Left kidney (tissue), 1 donor: ENCODE measurements at regions not wholly inside any gene's neighbourhood (a gene's known extent, or its start where the extent isn't known, plus 50 kb on each side); places are given as distances from the start of the nearest gene placed in this dataset.

Source experiments
- DNase-seq: peaks from one replicate; pipeline ENCODE4 v3.0.0-alpha.2; 2013

DNA sequence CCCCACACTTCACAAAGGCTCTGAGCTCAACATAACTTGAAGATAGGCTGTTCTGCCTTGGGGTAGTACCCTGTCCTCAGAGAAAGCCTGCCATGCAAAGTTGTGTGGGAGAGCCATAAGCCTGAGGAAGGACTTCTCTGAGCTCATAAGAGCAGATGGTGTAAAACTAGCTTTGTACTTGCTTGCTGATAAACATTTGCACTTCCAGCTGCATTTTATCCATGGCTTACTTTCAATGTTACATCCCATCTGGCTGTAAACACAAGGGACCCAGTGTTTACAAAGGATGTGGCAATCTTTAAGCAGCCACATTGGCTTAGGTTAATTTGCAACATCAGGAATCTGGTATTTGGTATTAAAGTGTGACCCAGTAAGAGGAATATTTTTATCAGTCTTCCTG is 258.1 kb downstream of the IPO8 start:
- DNase-seq: no peak

DNA sequence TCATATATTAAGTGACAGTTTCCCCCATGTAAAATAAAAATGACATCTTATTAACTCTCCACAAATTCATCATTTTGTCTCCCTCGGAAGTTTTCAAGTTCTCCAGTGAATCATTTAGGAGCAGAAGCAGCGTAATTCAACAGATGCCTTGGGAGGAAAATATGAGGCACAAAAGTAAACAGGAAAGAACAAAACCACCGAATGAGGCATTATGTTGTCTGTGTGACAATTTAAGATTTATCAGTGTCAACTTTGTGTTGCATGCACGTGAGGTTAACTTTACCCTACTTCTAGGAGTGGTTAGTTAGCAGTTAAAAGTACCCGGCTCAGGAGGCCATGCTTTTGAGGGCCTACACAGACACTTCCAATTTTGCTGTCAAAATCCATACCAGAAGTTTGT is 258.6 kb downstream of the IPO8 start:
- no peak for DNase-seq

DNA sequence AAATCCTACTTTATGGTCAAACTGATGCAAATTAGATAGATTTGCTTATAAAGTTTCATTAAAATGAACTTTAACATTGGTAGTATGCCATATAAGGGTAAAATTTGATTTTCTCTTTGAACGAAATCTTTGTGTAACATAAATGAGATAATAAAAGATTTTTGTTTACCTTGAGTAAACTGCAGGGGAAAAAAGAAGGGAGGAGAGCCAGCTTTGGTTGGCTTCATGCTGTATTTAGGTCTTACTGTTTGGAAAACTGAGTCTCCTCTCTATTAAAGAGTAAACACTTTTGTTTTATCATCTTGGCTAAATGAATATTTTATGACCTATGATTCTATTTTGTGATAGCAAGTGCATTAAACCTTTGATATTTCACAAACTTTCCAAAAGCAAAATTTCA is 267.6 kb downstream of the IPO8 start:
- no peak for DNase-seq

DNA sequence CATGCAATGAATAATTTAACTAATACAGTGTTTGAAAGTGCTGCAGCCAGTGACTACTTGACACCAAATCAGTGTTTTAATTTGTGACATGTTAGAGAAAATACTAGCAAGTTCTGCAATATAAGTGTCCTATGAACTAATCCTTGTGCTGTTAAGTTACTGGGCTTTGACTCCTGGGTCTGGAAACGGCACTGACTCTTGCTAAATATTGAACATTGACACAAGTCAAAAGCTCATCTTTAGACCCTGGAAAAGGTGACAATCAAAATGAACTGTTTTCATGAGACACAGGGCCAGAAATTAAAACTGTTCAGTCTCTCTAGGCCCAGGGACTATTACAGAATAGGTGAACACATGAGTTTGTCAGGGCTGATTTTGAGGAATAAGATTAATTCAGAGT is 268.1 kb downstream of the IPO8 start:
- no peak for DNase-seq

DNA sequence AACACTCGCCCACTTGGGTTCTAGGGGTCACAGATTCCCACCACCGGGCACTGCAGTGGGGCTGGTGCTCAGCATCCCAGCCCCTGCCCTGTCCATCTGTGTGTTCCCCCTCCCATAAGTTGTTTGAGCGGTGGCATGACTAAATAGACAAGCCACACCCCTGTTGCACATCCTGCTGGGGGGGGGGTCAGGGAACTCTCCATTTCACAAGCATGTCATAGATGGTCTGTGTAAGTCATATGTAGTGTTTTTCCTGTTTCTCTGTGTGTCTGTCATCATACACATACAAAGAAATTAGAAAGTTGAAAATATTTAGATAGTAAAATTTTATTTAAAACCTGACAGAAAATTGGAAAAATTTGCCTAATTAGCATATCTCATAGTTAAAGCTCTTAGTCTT is 270.2 kb downstream of the IPO8 start:
- DNase-seq: no peak

DNA sequence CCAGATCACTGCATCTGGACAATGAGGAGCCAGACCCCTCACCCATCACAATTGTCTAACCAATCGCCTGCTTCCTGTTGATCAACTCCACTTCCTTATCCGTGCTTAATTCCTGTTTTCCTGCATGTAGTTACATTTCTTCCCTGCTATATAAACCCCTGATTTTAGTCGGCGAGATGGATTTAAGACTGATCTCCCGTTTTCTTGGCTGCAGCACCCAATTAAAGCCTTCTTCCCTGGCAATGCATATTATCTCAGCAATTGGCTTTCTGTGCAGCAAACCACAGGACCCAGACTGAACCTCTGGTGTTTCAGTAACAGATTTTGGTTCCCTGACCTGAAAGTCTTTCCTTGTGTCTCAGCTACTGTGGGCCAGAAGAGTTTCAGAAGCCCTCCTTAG is 272.3 kb downstream of the IPO8 start:
- no peak for DNase-seq

DNA sequence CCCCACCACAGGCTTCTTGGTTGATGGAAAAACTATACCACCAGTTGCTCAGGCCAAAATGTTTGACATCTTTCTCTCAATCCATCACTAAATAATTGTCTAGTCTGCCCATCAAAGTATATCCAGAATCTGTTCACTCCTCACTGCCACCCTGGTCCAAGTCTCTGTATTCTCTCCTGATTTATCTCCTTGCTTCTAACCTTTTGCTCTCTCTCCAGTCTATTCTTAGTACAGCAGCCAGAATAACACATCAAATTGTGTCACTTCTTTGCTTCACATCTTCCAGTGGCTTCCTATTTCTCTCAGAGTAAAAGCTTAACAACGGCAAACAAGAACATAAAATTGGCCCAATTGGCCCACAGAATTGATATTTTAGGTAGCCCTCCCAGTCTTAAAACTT is 272.8 kb downstream of the IPO8 start:
- no peak for DNase-seq

DNA sequence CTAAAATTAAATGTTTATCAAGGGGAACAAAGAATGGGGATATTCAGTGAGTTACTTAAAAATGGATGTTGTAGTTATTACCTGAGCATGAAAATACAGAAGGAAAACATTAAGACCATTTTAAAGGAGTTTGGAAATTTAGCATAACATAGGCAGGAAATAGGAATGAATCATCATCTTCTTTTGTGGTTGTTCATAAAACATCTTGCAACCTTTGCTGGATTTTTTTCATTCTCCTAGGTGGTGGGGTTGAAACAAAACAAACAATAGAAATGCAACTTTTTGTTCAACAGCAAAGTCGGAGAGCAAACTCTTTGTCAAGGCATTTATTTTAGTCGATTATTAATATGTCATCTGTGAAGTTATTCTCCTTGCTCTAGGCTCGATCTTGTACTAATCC is 275.1 kb downstream of the IPO8 start:
- no peak for DNase-seq

DNA sequence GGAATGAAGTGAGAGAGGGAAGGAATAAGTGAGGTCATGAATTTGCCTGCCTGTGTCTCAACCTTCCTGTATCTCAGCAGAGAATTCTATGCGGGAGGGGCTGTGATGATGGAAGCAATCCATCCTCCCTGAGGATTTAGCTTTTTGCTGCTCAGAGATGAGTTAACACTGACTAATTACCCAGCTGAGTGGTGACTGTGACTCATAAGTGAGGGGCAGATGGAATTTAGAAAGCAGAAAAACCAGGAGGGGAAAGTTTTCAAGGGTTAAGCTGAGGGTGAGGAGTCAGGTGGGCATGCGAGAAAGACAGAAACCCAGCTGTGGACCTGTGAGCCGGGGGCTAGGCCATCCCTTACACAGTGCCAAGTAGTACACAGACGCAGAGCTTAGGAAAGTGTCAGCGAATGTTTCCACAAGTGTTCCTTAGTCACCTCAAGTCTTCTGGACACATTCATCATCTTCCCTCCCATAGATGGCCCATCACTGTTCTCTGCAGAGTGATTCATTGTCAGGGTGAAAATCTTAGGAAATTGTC is 277.9 kb downstream of the IPO8 start:
- no peak for DNase-seq

DNA sequence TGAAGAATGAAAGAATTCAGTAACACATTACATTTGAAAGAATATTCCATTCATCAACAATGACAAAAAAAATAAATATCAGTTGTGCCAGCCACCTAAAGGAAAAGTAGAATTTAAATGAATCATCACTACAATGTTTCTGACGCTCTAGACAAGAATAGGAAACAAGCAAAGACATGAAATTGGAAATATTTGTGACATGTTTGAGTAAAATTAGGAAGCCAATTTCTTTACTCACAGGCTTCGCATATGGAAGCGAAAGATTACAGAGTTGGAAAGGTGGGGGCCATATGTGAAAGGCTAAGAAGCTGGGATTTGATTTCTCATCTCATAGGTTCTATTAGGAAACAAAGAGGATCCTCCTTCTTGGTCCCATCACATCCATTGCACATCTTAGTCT is 279.0 kb downstream of the IPO8 start:
- DNase-seq: no peak

DNA sequence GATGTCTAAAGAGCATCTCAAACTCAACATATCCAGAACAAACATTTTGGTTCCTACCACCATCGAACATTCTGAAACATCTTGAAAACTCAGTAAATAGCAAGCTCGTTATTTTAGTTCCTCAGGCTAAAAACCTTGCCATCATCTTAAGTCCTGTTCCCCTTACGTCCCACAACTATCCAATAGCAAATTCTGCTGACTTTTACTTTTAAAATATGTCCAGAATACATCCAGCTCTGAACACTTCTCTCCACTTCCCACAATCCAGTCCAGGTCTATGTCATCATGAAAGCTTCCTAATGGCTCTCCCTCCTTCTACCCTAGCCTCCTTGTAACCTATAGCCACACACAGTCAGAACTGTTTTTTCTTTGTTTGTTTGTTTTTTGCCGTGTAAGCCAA is 279.9 kb downstream of the IPO8 start:
- DNase-seq: no peak

DNA sequence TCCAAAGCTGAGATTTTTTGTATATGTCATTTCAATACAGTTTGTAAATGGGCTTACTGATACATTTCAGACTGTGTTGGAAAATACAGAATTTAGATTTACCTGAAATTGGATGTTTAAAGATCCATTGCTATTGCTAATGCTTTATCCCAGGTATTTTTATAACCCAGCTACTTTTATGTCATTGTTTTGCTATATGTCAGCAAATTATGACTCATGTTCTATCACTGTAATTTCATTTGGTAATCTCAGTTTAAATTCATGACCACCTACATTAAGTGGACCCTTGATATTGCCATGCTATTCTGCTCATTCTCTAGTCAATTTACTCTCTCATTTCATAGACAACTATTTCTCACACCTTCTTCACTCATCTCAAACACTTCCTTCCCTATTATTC is 281.2 kb downstream of the IPO8 start:
- DNase-seq: no peak

DNA sequence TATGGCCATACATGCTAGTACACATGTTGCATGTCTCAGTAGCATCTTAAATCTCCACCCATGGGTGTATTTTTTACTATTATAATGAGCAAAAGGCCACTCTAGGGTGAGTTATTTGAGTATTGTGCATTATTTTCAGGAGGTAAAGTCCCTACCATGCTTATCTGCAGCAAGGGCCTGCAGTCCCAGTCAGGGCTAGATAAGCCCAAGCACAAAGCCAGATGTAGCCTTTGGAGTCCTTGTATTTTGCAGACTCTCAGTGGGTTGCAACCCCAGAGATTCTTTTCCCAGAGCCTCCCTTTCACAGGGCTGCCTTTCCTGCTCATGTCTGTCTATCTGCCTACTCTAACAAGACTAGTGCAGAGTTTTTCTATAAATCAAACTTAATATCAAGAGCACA is 295.3 kb downstream of the IPO8 start:
- DNase-seq: no peak

DNA sequence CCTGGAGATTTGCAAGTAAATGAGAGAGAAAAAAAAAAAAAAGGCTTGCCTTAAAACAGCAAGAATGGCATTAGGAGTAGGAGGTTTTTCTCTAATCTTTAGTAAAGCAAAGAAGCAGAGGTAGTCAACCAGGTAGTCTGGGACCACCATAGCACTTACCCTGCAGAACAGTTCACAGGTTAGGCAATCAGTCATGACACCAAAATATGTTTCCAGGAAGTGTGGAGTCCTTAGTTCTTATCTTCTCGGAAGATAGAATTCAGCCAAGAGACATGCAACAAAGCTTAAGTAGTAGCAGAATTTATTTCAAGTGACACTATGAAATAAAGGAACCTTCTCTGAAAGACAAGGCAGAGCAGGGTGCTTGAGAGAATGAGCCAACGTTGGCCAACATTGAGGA is 295.8 kb downstream of the IPO8 start:
- DNase-seq: no peak

DNA sequence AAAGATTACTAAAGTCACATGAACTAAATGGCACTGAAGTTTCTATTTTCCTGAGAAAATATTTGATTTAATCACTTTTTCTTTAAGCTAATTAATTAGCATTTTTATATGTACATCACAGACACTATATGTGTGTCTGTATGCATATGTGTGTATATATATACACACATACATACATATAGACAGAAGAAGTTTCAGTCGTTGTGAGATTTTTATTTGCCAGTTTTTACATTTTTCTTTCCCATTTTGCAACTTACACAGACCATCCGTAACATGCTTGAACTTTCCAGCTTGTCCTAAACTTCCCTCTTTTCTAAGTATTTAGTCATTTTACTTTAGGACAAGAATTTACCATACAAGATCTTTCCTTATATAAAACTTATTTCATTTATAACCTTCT is 299.1 kb downstream of the IPO8 start:
- no peak for DNase-seq

DNA sequence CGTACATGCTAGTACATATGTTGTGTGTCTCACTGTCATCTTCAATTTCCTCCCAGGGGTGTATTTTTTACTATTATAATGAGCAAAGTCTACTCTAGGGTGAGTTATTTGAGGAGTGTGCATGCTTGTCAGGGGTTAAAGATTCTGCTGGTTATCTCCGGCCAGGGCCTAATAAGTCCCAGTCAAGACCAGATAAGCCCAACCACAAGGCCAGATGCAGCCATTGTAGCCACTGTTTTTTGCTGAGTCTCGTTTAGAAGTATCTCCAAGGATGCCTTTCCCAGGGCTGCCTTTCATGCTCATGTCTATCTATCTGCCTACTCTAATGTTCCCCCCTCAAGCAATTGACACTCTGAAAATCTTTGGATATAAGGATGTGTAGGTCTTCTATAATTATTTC is 300.5 kb downstream of the IPO8 start:
- no peak for DNase-seq

DNA sequence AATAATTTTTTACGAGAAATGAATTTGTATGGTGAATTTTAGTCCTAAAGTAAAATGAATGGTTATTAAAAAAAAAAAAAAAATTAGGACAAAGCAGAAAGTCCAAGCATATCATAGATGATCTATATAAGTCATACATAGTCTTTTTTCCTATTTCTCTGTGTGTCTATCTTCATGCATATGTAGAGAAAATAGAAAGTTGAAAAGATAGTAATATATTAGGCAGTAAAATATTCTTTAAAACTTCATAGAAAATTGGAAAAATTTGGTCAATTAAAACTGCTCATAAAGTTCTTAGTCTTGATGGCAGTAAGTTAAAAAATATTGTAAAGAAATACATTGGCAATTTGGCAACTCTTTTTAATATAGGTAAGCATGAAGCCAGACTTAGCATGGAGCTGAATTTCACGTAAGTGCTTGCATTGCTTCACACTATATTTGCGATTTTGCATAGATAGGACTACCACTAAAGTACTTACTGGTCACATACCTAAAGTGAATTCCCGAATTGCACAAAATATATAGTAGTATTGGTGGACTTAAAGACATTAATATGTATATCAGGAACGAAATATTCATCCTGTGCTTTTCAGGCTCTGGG is 303.8 kb downstream of the IPO8 start:
- no peak for DNase-seq

DNA sequence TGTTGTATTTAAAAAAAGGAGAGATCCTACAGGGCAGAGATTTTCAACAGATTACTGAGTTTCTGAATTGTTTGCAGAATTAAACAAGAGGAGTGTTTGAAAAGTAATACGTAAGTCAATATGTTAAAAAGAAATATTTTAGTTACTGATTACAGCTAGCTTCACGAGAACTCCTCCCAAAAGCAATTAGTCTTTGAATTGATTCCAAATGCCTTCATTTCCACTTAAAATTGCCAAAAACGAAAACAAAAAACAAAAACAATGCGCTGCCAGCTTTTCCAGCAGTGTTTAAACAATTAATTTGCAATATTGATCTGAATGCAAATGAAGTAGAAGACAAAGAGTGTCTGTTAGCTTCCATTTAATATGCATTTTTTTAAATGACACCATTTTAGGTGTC is 310.0 kb downstream of the IPO8 start:
- DNase-seq: no peak

DNA sequence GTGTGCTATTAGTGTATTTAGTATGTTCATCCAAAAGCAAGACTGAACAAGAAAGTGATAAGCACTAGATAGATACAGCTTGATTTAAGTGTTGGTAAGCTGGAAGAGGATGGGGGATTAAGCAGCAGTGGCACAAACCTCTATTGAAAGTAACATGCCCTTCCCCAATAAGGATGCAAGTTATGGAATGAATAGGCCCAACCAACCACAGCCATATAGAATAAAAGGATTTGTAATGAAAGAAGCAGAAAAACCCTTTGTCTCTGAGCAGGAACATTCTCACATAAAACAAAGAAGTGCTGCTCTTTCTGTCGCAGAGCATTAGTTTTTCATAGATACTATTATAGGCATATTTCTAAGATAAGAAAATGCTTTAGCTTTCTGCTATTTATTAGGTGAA is 310.7 kb downstream of the IPO8 start:
- DNase-seq: no peak

DNA sequence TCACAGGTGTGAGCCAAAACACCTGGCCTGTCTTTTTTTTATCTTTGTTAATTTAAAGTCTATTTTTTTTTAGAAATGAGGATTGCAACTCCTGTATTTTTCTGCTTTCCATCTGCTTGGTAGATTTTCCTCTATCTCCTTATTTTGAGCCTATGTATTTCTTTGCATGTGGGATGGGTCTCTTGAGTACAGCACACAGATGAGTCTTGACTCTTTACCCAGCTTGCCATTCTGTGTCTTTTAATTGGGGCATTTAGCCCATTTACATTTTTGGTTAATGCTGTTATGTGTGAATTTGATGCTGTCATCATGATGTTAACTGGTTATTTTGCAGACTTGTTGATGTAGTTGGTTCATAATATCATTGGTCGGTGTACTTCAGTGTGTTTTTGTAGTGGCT is 317.4 kb downstream of the IPO8 start:
- DNase-seq: no peak

DNA sequence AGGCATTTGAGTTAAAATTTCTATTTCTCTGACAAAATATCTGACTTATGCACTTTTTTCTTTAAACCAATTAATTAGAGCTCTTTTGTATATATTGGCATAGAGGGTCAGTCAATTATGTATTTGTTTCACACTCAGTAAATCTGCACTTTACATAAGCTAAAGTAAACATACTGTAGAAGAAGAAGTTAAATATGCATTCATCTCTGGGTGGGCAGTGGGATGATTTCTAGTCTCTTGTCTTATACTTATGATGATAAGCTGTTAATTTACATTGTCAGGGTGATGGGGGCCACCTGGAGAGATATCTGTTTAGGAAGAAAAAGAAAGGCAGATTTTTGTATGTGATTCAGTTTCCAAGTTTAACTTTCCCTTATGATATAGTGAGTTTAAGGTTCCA is 330.8 kb downstream of the IPO8 start:
- DNase-seq: no peak

DNA sequence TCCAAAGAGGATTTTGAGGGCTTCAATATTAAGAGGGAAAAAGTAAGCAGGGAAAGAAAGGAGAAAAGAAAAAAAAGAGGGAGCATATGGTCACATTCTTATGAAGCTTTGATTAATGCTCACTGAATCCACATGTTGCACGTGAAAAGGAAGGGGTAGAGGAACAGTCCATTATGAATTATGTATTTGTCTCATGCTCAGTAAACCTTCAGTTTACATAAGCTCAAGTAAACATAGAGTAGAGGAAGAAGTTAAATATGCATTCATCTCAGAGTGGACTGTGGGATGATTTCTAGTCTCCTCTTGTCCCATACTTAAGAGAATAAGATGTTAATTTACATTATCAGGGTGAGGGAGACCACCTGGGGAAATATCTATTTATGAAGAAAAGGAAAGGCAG is 334.5 kb downstream of the IPO8 start:
- no peak for DNase-seq

DNA sequence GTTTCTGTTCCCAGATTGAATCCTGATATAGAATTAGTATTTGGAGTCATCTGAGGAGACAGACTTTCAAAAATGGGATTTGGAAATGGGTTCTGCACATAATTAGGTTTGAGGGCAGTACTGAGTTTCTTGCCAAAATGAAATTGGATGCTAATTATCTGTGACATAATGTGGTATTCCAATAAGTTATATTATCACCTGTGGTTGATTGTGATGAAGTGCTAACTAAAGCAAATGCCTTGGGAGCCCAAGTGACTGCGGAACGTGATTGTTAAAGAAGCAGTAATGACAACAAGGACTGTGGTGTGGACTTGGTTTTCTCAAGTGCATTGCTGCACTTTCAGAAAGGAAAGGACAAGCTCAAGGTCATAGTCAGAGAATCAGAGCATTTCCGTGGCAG is 337.0 kb downstream of the IPO8 start:
- DNase-seq: no peak

DNA sequence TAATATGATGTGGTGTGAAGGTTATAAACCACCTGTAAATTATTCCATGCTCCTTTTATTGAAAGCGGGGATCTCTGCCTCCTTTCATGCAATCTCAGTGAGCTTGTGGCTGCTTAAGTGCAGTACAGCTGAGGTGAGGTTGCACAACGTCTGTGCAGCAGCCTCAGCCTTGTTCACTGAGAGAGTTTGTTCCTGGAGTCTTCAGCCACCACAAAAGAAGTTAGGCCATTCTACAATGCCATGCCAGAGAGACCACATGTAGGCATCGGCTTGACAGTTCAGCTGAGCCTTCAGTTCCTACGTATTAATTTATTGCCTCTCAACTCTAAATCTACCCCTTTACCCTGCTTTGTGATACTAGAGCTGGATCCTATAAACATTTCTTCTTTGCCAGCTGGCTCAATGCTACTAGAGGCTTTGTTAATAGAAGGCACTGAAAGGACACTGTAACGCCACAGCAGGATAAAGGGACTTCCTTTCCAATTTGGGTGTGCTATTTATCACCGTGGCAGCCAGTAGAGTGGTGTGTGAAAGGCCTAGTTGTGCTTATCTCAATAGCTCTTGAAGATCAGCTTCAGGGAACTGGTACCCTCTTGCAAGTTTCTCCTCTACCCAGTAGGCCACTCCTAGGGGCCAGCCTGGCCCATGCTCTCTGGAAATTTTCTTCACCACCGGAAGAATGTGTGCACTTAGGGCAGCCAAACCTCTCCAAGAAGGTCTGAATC is 337.7 kb downstream of the IPO8 start:
- no peak for DNase-seq
